D721Med (cell line): ENCODE measurements at regions not wholly inside any gene's neighbourhood (a gene's known extent, or its start where the extent isn't known, plus 50 kb on each side); places are given as distances from the start of the nearest gene placed in this dataset.

Experiments used
- DNase-seq: peaks from one replicate; pipeline ENCODE4 v3.0.0; 2011; ENCODE audit warnings: low spot score; ENCODE audit not compliant: insufficient read length
- FAIRE-seq: peaks from 2 replicates; lab custom pipeline; 2011; peaks lifted over from hg19 to GRCh38; lab: Jason Lieb, UNC
- CTCF ChIP-seq: IDR thresholded peaks from 2 replicates; pipeline ENCODE4 v1.5.1; 2012; ENCODE audit warnings: mild to moderate bottlenecking, control low read depth; ENCODE audit not compliant: insufficient read depth; ENCODE audit errors: missing control alignments

GRCh38 chr13:111413407-111414187 lies 93.2 kb downstream of the TEX29 start:
- no peak for TF ChIP-seq CTCF
- FAIRE-seq (no peak), DNase-seq (no peak)

DNA sequence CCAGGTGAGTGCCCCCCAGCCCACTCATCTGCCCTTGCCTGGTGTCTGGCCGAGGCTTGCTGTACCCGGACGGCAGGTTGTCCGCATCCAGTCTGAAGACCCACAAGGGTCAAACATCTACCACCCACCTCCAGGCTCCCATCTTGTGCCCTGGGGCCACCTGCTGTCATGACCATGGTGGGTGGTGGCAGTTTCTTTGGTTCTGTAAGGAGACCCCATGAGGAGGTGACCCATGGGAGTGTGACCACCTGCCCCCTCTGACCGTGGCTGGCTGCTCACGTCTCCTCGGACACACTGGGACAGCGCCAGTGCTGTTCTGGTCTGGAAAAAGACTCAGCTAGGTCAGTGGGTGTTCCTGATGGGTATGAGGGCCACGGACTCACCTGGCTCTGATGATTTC lies 93.9 kb downstream of the TEX29 start:
- TF ChIP-seq CTCF: no peak
- DNase-seq (no peak), FAIRE-seq (no peak)

DNA sequence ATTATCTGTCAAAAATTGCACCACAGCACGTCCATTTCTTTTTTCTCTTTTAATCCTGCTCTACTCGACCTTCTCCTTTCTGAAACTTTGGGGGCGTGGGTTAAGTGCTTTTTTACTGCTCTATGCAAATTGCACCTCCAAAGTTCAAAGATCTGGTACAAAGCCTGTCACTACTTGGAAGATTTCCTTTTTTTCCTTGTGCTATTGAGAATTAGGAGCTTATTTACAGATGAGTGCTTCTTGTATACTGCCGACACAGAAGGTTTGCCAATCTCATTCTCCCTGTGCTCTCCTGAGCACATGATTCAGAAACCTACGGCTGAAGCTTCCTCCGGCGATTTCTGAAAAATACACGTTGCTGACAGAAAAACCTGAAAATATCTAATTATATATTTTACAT lies 94.8 kb downstream of the TEX29 start:
- no peak for TF ChIP-seq CTCF
- DNase-seq: no peak
- no peak for FAIRE-seq

DNA sequence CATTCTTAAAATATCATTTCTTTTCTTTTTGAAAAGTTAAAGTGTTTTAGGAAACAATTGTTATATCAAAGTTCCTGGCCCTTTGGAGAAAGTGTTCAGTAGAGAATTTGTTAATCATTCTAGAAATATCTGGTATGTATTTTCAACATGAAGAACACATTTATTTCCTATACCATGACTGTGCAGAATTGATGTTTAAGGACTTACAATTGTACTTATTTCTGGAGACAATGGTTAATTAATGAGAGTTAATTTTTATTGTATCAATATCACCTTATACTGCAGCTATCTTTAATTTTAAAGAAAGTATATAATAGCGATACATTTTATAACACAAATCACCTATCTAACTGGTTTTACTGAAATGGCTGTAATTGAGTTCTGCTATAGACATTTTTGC lies 95.3 kb downstream of the TEX29 start:
- FAIRE-seq: no peak
- TF ChIP-seq CTCF: no peak
- no peak for DNase-seq

GRCh38 chr13:111418101-111418500 lies 97.7 kb downstream of the TEX29 start:
- DNase-seq: no peak
- TF ChIP-seq CTCF: no peak
- FAIRE-seq: no peak

- no peak for TF ChIP-seq CTCF
- DNase-seq: no peak
Observed at GRCh38 chr13:111420113-111420876, 99.9 kb downstream of the TEX29 start.

GRCh38 chr13:111421216-111421615 lies 100.8 kb downstream of the TEX29 start:
- no peak for FAIRE-seq
- DNase-seq: no peak
- TF ChIP-seq CTCF: no peak

More at GRCh38 chr13:111420113-111420876, 99.9 kb downstream of the TEX29 start:
- no peak for FAIRE-seq
